Thoracic aorta (tissue), 2 donors: ENCODE measurements at regions not wholly inside any gene's neighbourhood (a gene's known extent, or its start where the extent isn't known, plus 50 kb on each side); places are given as distances from the start of the nearest gene placed in this dataset.

Experiments used
- ATAC-seq: fragments of 150-250 bp; one replicate; pipeline ENCODE4 v1.8.0; 2017; ENCODE audit warnings: low read depth; ENCODE audit not compliant: insufficient number of reproducible peaks, low FRiP score
- DNase-seq: peaks from one replicate; pipeline ENCODE4 v3.0.0-alpha.2; 2020; ENCODE audit warnings: low spot score
- H3K27ac ChIP-seq, 2 donors: fragments of 200-600 bp; sonication (generic); 1 replicate in 1 of 2; 2 replicates in 1 of 2; pipeline ENCODE4 v1.5.1; 2016; ENCODE audit warnings: mild to moderate bottlenecking in 2 of 2, moderate library complexity in 2 of 2
- H3K27me3 ChIP-seq: fragments of 200-600 bp; sonication (generic); replicated peaks from 2 replicates; pipeline ENCODE4 v1.6.0; 2016; ENCODE audit warnings: mild to moderate bottlenecking; ENCODE audit not compliant: insufficient read depth
- H3K36me3 ChIP-seq: fragments of 200-600 bp; sonication (generic); one replicate; pipeline ENCODE4 v1.5.1; 2016
- H3K4me1 ChIP-seq, 2 donors: fragments of 200-600 bp; sonication (generic); 1 replicate in 1 of 2; 2 replicates in 1 of 2; pipeline versions ENCODE4 v1.5.1 to v1.6.0; 2016; ENCODE audit warnings: low read depth in 2 of 2, mild to moderate bottlenecking in 1 of 2; ENCODE audit not compliant: control insufficient read depth in 1 of 2
- H3K4me3 ChIP-seq: fragments of 200-600 bp; sonication (generic); 2 replicates; pipeline ENCODE4 v1.5.1; 2016; ENCODE audit warnings: mild to moderate bottlenecking
- H3K9me3 ChIP-seq: fragments of 200-600 bp; sonication (generic); 2 replicates; pipeline ENCODE4 v1.5.1; 2016
- TF ChIP-seq, protein P1 (sequence below): fragments of 200-600 bp; sonication (generic); IDR thresholded peaks from one replicate; pipeline ENCODE4 v1.5.1; 2019; ENCODE audit warnings: antibody characterized with exemption

DNA sequence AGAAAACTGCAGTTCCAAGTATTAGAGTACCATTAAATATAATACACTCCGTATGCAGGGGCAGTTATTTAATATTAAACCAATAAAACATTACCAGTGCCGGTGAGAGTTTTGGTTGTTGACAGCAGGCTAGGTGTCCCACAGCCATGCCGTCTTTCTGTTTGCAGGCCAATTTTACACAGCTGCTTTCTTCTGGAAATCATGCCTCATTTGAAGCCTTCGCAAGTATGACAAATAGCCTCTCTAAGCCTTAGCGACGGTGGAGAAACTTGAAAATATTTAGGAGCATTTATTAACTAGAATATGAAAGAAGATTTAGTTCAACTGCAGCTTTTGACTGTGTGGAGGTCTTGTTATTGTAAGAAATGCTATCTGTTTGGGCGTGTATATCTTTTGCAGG lies 226.0 kb downstream of the BMP2 start:
- no peaks in the 10 kb centered on the region for H3K9me3 ChIP-seq
- DNase-seq (no peak), ATAC-seq (no peak)
- no peak overlapping the region for H3K4me3 ChIP-seq
- no peaks in the 10 kb centered on the region for H3K4me1 ChIP-seq
- no peak overlapping the region for H3K27ac ChIP-seq
- H3K27me3 ChIP-seq: no peaks in the 10 kb centered on the region
- TF ChIP-seq, protein P1, sequence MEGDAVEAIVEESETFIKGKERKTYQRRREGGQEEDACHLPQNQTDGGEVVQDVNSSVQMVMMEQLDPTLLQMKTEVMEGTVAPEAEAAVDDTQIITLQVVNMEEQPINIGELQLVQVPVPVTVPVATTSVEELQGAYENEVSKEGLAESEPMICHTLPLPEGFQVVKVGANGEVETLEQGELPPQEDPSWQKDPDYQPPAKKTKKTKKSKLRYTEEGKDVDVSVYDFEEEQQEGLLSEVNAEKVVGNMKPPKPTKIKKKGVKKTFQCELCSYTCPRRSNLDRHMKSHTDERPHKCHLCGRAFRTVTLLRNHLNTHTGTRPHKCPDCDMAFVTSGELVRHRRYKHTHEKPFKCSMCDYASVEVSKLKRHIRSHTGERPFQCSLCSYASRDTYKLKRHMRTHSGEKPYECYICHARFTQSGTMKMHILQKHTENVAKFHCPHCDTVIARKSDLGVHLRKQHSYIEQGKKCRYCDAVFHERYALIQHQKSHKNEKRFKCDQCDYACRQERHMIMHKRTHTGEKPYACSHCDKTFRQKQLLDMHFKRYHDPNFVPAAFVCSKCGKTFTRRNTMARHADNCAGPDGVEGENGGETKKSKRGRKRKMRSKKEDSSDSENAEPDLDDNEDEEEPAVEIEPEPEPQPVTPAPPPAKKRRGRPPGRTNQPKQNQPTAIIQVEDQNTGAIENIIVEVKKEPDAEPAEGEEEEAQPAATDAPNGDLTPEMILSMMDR: no peak
- H3K36me3 ChIP-seq: no peaks in the 10 kb centered on the region

DNA sequence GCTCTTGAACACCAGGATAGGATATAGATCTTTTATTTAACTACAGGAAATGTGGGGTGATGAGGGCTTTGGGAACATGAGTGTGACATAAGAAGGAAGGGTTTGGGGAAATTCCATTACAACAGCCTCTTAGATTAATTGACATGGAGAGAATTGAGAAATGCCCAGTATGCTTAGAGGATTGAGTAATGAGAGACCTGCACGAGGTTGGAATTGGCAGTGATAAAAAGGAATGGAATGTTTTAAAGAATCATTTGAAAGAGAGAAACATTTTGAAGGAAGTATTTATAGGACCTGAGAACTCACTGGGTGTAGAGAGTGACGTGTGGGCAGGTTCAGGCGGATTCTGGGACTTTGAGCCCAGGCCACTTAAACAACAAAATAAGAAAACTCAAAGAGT lies 227.0 kb downstream of the BMP2 start:
- TF ChIP-seq, protein P1: no peak
- Histone ChIP-seq H3K27ac (no peak overlapping the region), H3K4me1 (no peaks in the 10 kb centered on the region), H3K9me3 (no peaks in the 10 kb centered on the region), H3K36me3 (no peaks in the 10 kb centered on the region), H3K4me3 (no peak overlapping the region), H3K27me3 (no peaks in the 10 kb centered on the region)
- no peak for DNase-seq
- no peak for ATAC-seq

DNA sequence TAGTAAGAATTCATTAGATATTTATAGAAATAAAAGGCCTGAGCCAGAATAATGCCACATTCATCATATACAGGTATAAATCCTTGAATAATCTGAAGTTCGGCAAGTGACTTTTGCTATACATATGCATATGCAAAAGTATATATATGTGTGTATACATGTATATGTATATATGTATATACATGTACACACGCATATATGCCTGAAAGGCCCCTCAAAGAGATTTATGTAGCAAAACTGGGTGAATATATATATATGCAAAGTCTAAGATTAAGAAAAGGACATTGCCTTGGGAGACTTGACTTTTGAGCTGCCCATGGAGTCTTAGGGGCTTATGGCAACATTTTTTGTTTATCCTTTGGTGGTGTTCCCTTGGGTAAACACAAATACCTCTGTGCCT lies 231.4 kb downstream of the BMP2 start:
- Histone ChIP-seq H3K27ac (no peak overlapping the region), H3K4me1 (no peaks in the 10 kb centered on the region), H3K4me3 (no peak overlapping the region), H3K36me3 (no peaks in the 10 kb centered on the region), H3K27me3 (no peaks in the 10 kb centered on the region), H3K9me3 (no peaks in the 10 kb centered on the region)
- no peak for DNase-seq
- no peak for ATAC-seq
- TF ChIP-seq, protein P1: no peak

DNA sequence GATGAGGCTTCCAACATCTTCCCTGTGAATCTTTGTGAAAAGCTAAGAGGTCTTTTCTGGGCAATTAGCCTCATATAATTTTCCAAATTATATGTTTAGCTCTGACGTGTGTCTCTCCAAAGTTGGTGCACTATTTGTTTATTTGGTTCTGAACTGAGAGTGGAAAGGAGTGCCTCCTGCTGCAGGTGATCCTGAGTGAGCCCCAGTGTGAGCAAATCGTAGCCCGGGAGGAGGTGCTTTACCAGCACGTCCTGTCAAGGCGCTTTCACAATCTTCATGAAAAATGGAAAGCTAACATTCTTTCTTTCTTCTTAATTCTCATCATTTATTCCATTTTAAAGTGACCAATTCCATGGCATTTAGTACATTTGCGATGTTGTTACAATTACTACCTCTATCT lies 231.9 kb downstream of the BMP2 start:
- no peaks in the 10 kb centered on the region for H3K36me3 ChIP-seq
- no peak overlapping the region for H3K27ac ChIP-seq
- H3K9me3 ChIP-seq: no peaks in the 10 kb centered on the region
- TF ChIP-seq, protein P1: no peak
- no peaks in the 10 kb centered on the region for H3K4me1 ChIP-seq
- H3K4me3 ChIP-seq: no peak overlapping the region
- no peak for DNase-seq
- H3K27me3 ChIP-seq: no peaks in the 10 kb centered on the region
- ATAC-seq: no peak

DNA sequence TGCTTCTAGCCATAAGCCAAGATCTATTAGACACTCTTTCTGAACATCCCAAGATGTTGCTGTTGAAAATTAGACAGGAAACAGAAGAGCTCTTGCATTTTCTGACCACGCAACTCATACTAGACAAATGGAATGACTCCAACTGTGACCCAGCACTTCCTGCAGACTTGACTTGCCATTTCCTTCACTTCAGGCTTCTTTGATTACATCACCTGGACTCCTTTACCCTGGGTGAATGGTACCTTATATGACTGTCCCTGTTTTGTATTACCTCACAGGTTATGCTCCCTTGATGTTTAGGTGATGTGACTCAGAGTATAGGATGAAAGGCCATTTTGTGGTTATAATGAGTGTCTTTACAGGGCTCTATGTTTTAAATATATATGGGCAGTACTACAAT lies 236.1 kb downstream of the BMP2 start:
- Histone ChIP-seq H3K4me1 (no peaks in the 10 kb centered on the region), H3K27ac (no peak overlapping the region), H3K36me3 (no peaks in the 10 kb centered on the region), H3K27me3 (no peaks in the 10 kb centered on the region), H3K4me3 (no peak overlapping the region), H3K9me3 (peaks cover 7% of the 10 kb centered on the region)
- TF ChIP-seq, protein P1: no peak
- DNase-seq (no peak), ATAC-seq (no peak)
